Liver (tissue), 8 donors: ENCODE measurements at regions not wholly inside any gene's neighbourhood (a gene's known extent, or its start where the extent isn't known, plus 50 kb on each side); places are given as distances from the start of the nearest gene placed in this dataset.

ENCODE experiments used
- DNase-seq: peaks from one replicate; pipeline ENCODE4 v3.0.0-alpha.2; 2017; ENCODE audit warnings: low spot score
- H3K27ac ChIP-seq, 2 donors: one replicate each; pipeline ENCODE4 v1.7.0; 2013; ENCODE audit warnings: inconsistent platforms in 2 of 2, low read length in 2 of 2, control low read depth in 1 of 2, low read depth in 1 of 2, mild to moderate bottlenecking in 1 of 2
- H3K27me3 ChIP-seq, 4 donors: one replicate each; pipeline versions ENCODE4 v1.6.1 to v1.7.0; 2013; ENCODE audit warnings: low read length in 3 of 4, inconsistent platforms in 1 of 4, mild to moderate bottlenecking in 1 of 4, moderate library complexity in 1 of 4; ENCODE audit not compliant: control insufficient read depth in 4 of 4, insufficient read depth in 4 of 4
- H3K36me3 ChIP-seq, 4 donors: one replicate each; pipeline versions ENCODE4 v1.6.1 to v1.7.0; 2013; ENCODE audit warnings: low read length in 3 of 4, mild to moderate bottlenecking in 3 of 4, low read depth in 1 of 4, moderate library complexity in 1 of 4; ENCODE audit not compliant: control insufficient read depth in 4 of 4, insufficient read depth in 3 of 4
- H3K4me1 ChIP-seq, 4 donors: one replicate each; pipeline versions ENCODE4 v1.6.1 to v1.7.0; 2013; ENCODE audit warnings: low read length in 3 of 4, mild to moderate bottlenecking in 3 of 4, moderate library complexity in 1 of 4; ENCODE audit not compliant: control insufficient read depth in 4 of 4, insufficient read depth in 4 of 4
- H3K4me3 ChIP-seq, 3 donors: one replicate each; pipeline versions ENCODE4 v1.6.1 to v1.7.0; 2013; ENCODE audit warnings: low read length in 3 of 3, control low read depth in 1 of 3, low read depth in 1 of 3, mild to moderate bottlenecking in 1 of 3
- H3K9ac ChIP-seq, 2 donors: one replicate each; pipeline ENCODE4 v1.7.0; 2013; ENCODE audit warnings: low read length in 2 of 2, mild to moderate bottlenecking in 2 of 2, moderate library complexity in 2 of 2, control low read depth in 1 of 2, low read depth in 1 of 2
- H3K9me3 ChIP-seq, 4 donors: one replicate each; pipeline versions ENCODE4 v1.6.1 to v1.7.0; 2013; ENCODE audit warnings: low read length in 3 of 4; ENCODE audit not compliant: control insufficient read depth in 4 of 4
- ATF3 ChIP-seq: IDR thresholded peaks from 2 replicates; pipeline ENCODE4 v1.6.1; 2016; ENCODE audit warnings: antibody characterized with exemption
- CTCF ChIP-seq: fragments of 150-350 bp; IDR thresholded peaks from 2 replicates; pipeline ENCODE4 v1.5.1; 2017; ENCODE audit warnings: improper control_type of control experiment, low read depth, low read length; ENCODE audit not compliant: missing input control
- EGR1 ChIP-seq, 2 donors: IDR thresholded peaks; 2 replicates each; pipeline ENCODE4 v1.6.1; 2016 to 2018; ENCODE audit warnings: antibody characterized with exemption in 2 of 2, low read depth in 2 of 2
- FOXA1 ChIP-seq: IDR thresholded peaks from 2 replicates; pipeline ENCODE4 v1.6.1; 2016; ENCODE audit warnings: antibody characterized with exemption
- FOXA2 ChIP-seq: IDR thresholded peaks from 2 replicates; pipeline ENCODE4 v1.6.1; 2016; ENCODE audit warnings: antibody characterized with exemption
- HNF4A ChIP-seq, 2 donors: conservative IDR thresholded peaks; 2 replicates each; pipeline ENCODE4 v1.6.1; 2016; ENCODE audit warnings: antibody characterized with exemption in 2 of 2, mild to moderate bottlenecking in 2 of 2
- JUND ChIP-seq, 2 donors: IDR thresholded peaks; 2 replicates each; pipeline ENCODE4 v1.6.1; 2016; ENCODE audit warnings: antibody characterized with exemption in 2 of 2
- NR2F2 ChIP-seq: IDR thresholded peaks from 2 replicates; pipeline ENCODE4 v1.6.1; 2016; ENCODE audit warnings: antibody characterized with exemption
- RAD21 ChIP-seq, 2 donors: IDR thresholded peaks; 2 replicates each; pipeline ENCODE4 v1.6.1; 2016; ENCODE audit warnings: antibody characterized with exemption in 2 of 2, mild to moderate bottlenecking in 2 of 2
- REST ChIP-seq: IDR thresholded peaks from 2 replicates; pipeline ENCODE4 v1.6.1; 2016; ENCODE audit warnings: antibody characterized with exemption, mild to moderate bottlenecking
- RXRA ChIP-seq, 2 donors: IDR thresholded peaks; 2 replicates each; pipeline ENCODE4 v1.6.1; 2017 to 2018; ENCODE audit warnings: antibody characterized with exemption in 2 of 2, mild to moderate bottlenecking in 1 of 2
- SP1 ChIP-seq: IDR thresholded peaks from 2 replicates; pipeline ENCODE4 v1.6.1; 2018; ENCODE audit warnings: antibody characterized with exemption, mild to moderate bottlenecking
- TAF1 ChIP-seq: conservative IDR thresholded peaks from 2 replicates; pipeline ENCODE4 v1.6.1; 2016; ENCODE audit warnings: antibody characterized with exemption, mild to moderate bottlenecking
- ZBTB33 ChIP-seq: IDR thresholded peaks from 2 replicates; pipeline ENCODE4 v1.6.1; 2016; ENCODE audit warnings: antibody characterized with exemption
- WGBS: extraction: QIAGEN DNeasy Blood & Tissue Kit; methylation state at CpG from one replicate; pipeline ENCODE4 v1.1.7; 2013; 5-methylcytosine and 5-hydroxymethylcytosine counted together
- TF ChIP-seq, protein P1 (sequence below): IDR thresholded peaks from 2 replicates; pipeline ENCODE4 v1.6.1; 2016; ENCODE audit warnings: antibody characterized with exemption
- donor health status: healthy.
- donor health status: healthy.
- donor health status: healthy.
- donor health status: healthy.
- donor health status: healthy.

DNA sequence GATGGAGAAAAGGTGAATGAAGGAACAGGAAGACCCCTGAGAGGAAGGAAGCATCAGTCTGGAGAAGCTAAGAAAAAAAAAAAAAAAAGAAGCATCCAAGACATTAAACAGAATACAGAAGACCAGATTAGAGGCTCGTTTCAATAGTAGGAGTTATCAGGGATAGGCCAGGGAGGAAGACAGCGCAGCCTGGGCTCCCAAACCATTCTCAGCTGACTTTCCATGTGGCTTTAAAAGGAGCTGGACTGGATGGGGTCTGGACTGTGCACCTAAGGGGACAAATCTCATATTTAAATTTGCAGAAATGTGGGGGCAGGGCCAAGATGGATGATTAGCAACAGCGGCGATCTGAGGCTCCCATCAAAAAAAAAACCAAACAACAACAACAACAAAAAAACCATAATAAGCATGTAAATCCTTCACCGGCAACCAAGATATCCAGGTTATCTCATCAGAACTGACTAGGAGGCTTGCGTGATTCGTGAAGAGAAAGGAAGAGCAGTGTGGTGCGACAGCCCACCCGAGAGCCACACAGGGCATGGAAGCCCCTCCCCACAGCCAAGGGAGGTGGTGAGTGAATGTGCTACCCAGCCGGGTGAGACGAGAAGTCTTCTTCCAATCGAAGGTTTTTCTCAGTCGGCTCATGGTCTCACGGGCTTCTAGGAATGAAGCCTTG lies 114.9 kb upstream of the ADAMTS16 start (continued):
- TF ChIP-seq ATF3 (no peak), RAD21 (IDR thresholded peaks at IDR 0.05) (no peak), NR2F2 (no peak), TAF1 (no peak), FOXA2 (no peak), FOXA1 (no peak)

- no peak overlapping the region for H3K27ac ChIP-seq
- WGBS: 75% methylated on average over 16 of the region's 16 CpGs
- no peak for TF ChIP-seq REST
- no peak for TF ChIP-seq EGR1 (IDR thresholded peaks at IDR 0.05; ENCODE audit: low read depth in 2 of 2)
- TF ChIP-seq JUND (IDR thresholded peaks at IDR 0.05): no peak
- no peak for TF ChIP-seq ZBTB33
- no peak for TF ChIP-seq RXRA (IDR thresholded peaks at IDR 0.05)
- TF ChIP-seq, protein P1, sequence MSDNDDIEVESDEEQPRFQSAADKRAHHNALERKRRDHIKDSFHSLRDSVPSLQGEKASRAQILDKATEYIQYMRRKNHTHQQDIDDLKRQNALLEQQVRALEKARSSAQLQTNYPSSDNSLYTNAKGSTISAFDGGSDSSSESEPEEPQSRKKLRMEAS: no peak
- TF ChIP-seq HNF4A (conservative IDR thresholded peaks at IDR 0.05): no peak
- TF ChIP-seq CTCF: no peak
- no peak for TF ChIP-seq SP1
- no peak for TF ChIP-seq RAD21 (IDR thresholded peaks at IDR 0.05)
- no peak for DNase-seq
- no peaks in the 10 kb centered on the region for H3K27me3 ChIP-seq
- H3K4me1 ChIP-seq: no peaks in the 10 kb centered on the region
- H3K9ac ChIP-seq: no peak overlapping the region
- H3K36me3 ChIP-seq: no peaks in the 10 kb centered on the region
- H3K9me3 ChIP-seq: no peaks in the 10 kb centered on the region
- peak overlapping the region; percentile 8 to 18 (median 18) for H3K4me3 ChIP-seq
These were observed 114.2 kb upstream of the ADAMTS16 start for GRCh38 chr5:5025774-5026408.
